B cell (primary cell): ENCODE measurements at regions not wholly inside any gene's neighbourhood (a gene's known extent, or its start where the extent isn't known, plus 50 kb on each side); places are given as distances from the start of the nearest gene placed in this dataset.

Experiments
- CTCF ChIP-seq: fragments of 200-600 bp; IDR thresholded peaks from one replicate; pipeline ENCODE4 v1.8.0; 2022; ENCODE audit warnings: antibody characterized with exemption, mild to moderate bottlenecking
- EZH2 ChIP-seq: IDR thresholded peaks from 2 replicates; pipeline ENCODE4 v1.6.1; 2012; ENCODE audit warnings: borderline replicate concordance, low read depth, mild to moderate bottlenecking, moderate library complexity, low read length; ENCODE audit not compliant: insufficient read depth, poor library complexity, severe bottlenecking

- TF ChIP-seq CTCF (no peak), EZH2 (no peak)
Measured at GRCh38 chr13:109271555-109272541, 514.5 kb downstream of the IRS2 start.
